GM19468 (cell line): ENCODE measurements at regions not wholly inside any gene's neighbourhood (a gene's known extent, or its start where the extent isn't known, plus 50 kb on each side); places are given as distances from the start of the nearest gene placed in this dataset.

Source experiments
- ATAC-seq: cut with Tn5 transposase; IDR thresholded peaks from one replicate; pipeline ENCODE4 v1.9.1; 2021; ENCODE audit warnings: mild to moderate bottlenecking, moderate library complexity, moderate number of reproducible peaks; ENCODE audit not compliant: unreplicated experiment; ENCODE audit errors: extremely low read depth

DNA sequence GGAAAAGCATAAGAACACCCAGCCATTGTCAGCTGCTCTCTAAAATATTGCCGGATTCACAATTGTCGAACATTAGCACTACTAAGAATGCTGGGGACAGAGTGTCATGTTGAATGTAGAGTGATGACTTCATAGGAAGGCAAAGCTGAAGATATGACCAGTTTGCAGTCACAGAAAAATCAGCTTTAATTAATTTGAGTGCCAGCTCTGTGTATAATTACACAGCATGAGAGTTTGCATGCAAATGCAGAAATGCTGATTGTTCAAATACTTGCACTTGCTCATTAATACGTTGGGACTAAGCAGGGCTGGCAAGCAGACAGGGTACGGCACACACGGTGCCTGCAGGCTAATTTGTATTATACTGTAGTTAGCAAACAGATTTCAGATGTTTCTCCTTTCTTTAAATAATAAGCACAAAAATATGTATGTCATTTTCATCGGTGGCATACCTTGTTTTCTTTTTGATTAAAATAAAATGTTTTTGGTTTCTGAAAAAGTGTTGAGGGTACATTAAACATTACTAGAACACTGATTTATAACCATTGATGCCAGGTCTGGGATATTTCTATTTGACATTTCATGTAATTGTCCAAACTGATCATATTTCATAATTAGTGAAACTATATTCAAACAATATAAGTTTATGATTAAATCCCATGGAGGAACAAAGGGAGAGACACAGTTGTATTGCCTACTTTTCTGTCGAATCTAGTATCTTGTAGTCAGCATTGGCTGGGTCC lies 99.8 kb upstream of the ADGRL2 start:
- ATAC-seq = no peak

GRCh38 chr1:81699234-81699633 lies 101.5 kb upstream of the ADGRL2 start:
- ATAC-seq = no peak

- ATAC-seq = no peak
Measured at GRCh38 chr1:81695741-81696140, 105.0 kb upstream of the ADGRL2 start.

- ATAC-seq = no peak
Measured at GRCh38 chr1:81693316-81693715, 107.4 kb upstream of the ADGRL2 start.

DNA sequence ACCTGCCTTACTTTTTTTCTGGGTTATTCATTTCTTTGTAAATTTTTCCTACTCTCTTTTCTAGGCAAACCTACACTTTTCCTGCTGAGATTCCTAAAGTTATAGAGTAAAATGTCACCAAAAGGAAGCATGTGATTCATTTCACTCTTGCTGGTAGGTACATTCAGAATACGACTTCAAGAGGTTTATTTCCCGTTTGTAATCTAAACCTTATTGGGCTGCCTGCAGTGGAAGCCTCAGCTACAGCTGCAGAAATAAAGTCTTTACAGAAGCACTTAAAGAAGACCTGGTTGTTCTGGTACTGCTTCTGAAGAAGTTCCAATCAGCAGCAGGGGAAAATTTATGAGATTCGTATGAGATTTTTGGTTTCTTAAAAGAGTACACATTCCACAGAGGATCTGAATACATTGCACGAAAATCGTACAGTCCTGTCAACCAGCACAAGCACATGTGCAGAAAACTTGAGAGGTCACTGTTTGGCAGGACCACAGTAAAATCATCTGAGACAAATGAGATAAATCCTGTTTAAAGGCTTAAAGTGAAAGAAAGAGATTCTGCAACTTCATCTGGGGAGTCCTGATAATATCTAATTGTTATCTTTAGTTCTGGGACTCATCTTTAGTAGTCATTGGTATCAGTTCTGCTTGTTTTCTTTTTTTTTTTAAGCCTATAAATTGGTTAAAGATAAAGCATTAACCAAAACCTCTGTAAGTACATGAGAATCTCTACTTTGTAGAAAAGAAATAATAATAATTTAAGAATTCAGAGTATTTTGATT lies 109.9 kb upstream of the ADGRL2 start:
- no peak for ATAC-seq

DNA sequence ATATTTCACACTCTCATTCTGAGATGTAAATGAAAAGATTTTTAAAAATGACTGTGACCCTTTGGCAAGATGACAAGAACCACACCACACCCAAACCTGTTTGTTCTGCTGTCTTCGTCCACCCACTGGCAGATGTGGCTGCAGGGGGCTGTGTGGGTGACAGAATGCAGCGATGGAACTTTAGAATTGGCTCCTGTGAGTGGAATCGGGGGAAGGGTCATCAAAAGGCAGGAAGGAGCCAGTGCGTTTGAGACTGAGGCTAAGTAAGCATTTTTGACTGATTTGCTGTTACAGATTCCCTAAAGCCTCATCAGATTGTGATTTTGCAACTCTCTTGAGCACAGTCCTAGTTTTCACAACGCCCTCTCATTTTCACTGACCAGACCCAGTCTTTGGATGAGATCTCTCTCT lies 111.2 kb upstream of the ADGRL2 start:
- no peak for ATAC-seq

DNA sequence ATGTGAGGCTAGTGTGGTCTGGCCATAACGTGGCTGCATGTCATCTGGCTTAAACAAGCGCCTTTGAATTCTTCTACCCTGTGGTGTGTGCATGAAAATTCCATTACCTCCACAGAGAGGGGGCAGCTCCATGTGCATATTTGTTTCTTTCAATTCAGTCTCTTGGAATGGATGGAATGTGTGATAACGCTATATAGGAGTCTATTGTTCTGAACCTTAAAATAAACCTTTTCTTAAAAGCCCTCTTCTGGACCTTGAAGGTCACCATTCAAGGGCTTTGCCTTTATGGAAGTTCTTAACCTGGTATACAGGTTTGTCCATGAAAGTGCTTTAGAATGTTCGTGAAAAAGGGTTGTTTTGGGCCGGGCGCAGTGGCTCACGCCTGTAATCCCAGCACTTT lies 118.2 kb upstream of the ADGRL2 start:
- no peak for ATAC-seq

- ATAC-seq = no peak
Measured at GRCh38 chr1:81681601-81682266, 119.0 kb upstream of the ADGRL2 start.

- no peak for ATAC-seq
Measured at GRCh38 chr1:81681114-81681513, 119.6 kb upstream of the ADGRL2 start.

- no peak for ATAC-seq
Measured at GRCh38 chr1:81679942-81680341, 120.8 kb upstream of the ADGRL2 start.

GRCh38 chr1:81678779-81679178 lies 122.0 kb upstream of the ADGRL2 start:
- no peak for ATAC-seq

DNA sequence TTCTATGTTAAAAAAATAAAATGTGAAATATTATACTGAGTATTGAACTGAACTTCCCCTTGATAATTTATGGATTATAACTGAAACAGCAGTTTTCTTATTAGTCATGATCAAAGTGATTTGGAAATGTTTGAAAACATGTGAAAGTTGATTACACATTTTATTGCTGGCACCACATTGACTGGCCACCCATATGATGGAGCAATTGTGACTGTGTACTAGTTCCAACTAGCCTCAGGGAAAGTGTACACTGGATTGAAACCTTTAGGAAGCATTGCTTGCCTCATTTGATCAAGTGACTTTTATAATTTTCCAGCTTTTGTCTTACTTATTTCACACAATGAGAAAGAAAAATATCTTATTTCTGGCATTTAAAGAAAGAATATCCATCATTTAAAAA lies 128.0 kb upstream of the ADGRL2 start:
- ATAC-seq = no peak

DNA sequence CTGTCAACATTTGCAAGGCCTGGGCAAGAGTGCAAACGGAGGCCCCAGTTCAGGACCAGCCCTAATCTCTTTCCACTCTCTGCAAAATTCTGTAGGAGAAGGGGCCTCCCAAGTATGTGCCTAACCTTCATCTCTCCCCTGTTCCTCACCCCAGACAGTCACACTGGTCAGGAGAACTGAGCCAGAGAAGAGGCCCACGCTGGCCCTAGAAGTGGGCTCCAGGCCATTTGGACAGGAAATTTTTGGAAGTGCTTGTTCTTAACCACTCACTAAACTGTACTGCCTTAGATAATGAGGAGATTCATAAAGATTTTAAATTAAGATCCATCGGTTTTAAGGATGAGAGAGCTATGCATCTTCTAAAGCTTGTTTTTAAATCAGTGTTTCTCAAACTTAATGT lies 129.7 kb upstream of the ADGRL2 start:
- ATAC-seq = no peak

GRCh38 chr1:81670286-81670685 lies 130.4 kb upstream of the ADGRL2 start:
- no peak for ATAC-seq

GRCh38 chr1:81666586-81666985 lies 134.1 kb upstream of the ADGRL2 start:
- no peak for ATAC-seq

GRCh38 chr1:81664341-81664740 lies 136.4 kb upstream of the ADGRL2 start:
- ATAC-seq = no peak

- no peak for ATAC-seq
Measured at GRCh38 chr1:81662913-81663526, 137.7 kb upstream of the ADGRL2 start.

GRCh38 chr1:81660286-81660685 lies 140.4 kb upstream of the ADGRL2 start:
- no peak for ATAC-seq

GRCh38 chr1:81654657-81655056 lies 146.1 kb upstream of the ADGRL2 start:
- no peak for ATAC-seq

- ATAC-seq = no peak
Measured at GRCh38 chr1:81654147-81654546, 146.6 kb upstream of the ADGRL2 start.

DNA sequence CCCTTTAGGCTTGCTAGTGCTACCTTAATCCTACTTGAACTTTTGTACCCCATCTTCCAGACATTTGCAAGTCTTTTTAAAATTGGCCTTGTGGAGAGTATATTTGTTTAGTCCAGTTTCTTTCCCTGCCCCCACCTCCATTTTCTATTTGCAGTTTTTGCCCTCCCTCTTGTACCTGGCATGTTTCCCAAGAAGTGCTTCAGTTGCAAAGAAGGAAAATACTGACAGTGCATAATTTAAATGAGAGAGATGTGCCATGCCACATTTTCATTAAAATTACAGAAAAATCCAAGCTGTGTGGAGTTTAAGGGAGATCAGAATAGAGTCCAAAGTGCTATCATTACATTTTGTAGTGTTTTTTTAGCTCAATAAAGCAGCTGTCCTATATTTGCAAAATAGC lies 150.0 kb upstream of the ADGRL2 start:
- no peak for ATAC-seq
